ENCODE measurements at regions not wholly inside any gene's neighbourhood (a gene's known extent, or its start where the extent isn't known, plus 50 kb on each side); places are given as distances from the start of the nearest gene placed in this dataset.

- no peak overlapping the region for H3K27ac ChIP-seq
- no peak for TF ChIP-seq CTCF (conservative IDR thresholded peaks at IDR 0.05)
These were observed 247.5 kb upstream of the ELAC2 start for GRCh38 chr17:13265311-13265710.

GRCh38 chr17:13263746-13264145 lies 245.9 kb upstream of the ELAC2 start:
- H3K27ac ChIP-seq, result no peak overlapping the region
- no peak for TF ChIP-seq CTCF (conservative IDR thresholded peaks at IDR 0.05)

GRCh38 chr17:13256545-13256944 lies 238.7 kb upstream of the ELAC2 start:
- no peak overlapping the region for H3K27ac ChIP-seq
- no peak for TF ChIP-seq CTCF (conservative IDR thresholded peaks at IDR 0.05)

GRCh38 chr17:13253733-13254410 lies 236.0 kb upstream of the ELAC2 start:
- H3K27ac ChIP-seq, result no peak overlapping the region
- TF ChIP-seq CTCF (conservative IDR thresholded peaks at IDR 0.05), result no peak

- TF ChIP-seq CTCF (conservative IDR thresholded peaks at IDR 0.05), result no peak
- H3K27ac ChIP-seq, result no peak overlapping the region
These were observed 226.7 kb upstream of the ELAC2 start for GRCh38 chr17:13244513-13244912.

- H3K27ac ChIP-seq, result no peak overlapping the region
- no peak for TF ChIP-seq CTCF (conservative IDR thresholded peaks at IDR 0.05)
These were observed 225.8 kb upstream of the ELAC2 start for GRCh38 chr17:13243585-13243984.

- no peak overlapping the region for H3K27ac ChIP-seq
These were observed 223.0 kb upstream of the ELAC2 start for GRCh38 chr17:13240851-13241250.

More at GRCh38 chr17:13240851-13241250, 223.0 kb upstream of the ELAC2 start:
- no peak for TF ChIP-seq CTCF (conservative IDR thresholded peaks at IDR 0.05)

All from VCaP (cell line).